HUES64 (cell line): ENCODE measurements at regions not wholly inside any gene's neighbourhood (a gene's known extent, or its start where the extent isn't known, plus 50 kb on each side); places are given as distances from the start of the nearest gene placed in this dataset.
"Not testable (repeated sequence)": the region's sequence is repeated elsewhere in the genome, so short reads cannot be mapped to it uniquely, and the experiment has no call there.

Experiments used
- H3K27ac ChIP-seq: 2 replicates; pipeline ENCODE4 v1.7.0; 2013; ENCODE audit warnings: low read depth, low read length, inconsistent platforms
- H3K27me3 ChIP-seq: 2 replicates; pipeline ENCODE4 v1.6.1; 2013; ENCODE audit warnings: mild to moderate bottlenecking, low read length; ENCODE audit not compliant: insufficient read depth
- H3K36me3 ChIP-seq: 2 replicates; pipeline ENCODE4 v1.6.1; 2013; ENCODE audit warnings: mild to moderate bottlenecking, low read length; ENCODE audit not compliant: insufficient read depth
- H3K4me1 ChIP-seq: 2 replicates; pipeline ENCODE4 v1.6.1; 2013; ENCODE audit warnings: mild to moderate bottlenecking, low read length, moderate library complexity; ENCODE audit not compliant: insufficient read depth
- H3K4me3 ChIP-seq: 2 replicates; pipeline ENCODE4 v1.5.1; 2013; ENCODE audit warnings: mild to moderate bottlenecking, low read length, moderate library complexity
- H3K9ac ChIP-seq: 2 replicates; pipeline ENCODE4 v1.6.1; 2013; ENCODE audit warnings: mild to moderate bottlenecking, low read depth, low read length
- H3K9me3 ChIP-seq: 2 replicates; pipeline ENCODE4 v1.6.1; 2013; ENCODE audit warnings: low read depth, low read length; ENCODE audit not compliant: insufficient read depth
- WGBS: fragments of 150-250, 120-280 bp; methylation state at CpG from one replicate; pipeline ENCODE4 v1.1.7; 2013; ENCODE audit warnings: missing lambda C conversion rate; 5-methylcytosine and 5-hydroxymethylcytosine counted together

- not testable (repeated sequence) for H3K9ac ChIP-seq, H3K4me3 ChIP-seq, H3K9me3 ChIP-seq, H3K4me1 ChIP-seq, H3K27ac ChIP-seq, H3K36me3 ChIP-seq, H3K27me3 ChIP-seq
- no CpG with 5 or more reads among the region's 3 CpGs for WGBS
Observed at GRCh38 chr2:95654897-95655296, 63.1 kb downstream of the TRIM43 start.

DNA sequence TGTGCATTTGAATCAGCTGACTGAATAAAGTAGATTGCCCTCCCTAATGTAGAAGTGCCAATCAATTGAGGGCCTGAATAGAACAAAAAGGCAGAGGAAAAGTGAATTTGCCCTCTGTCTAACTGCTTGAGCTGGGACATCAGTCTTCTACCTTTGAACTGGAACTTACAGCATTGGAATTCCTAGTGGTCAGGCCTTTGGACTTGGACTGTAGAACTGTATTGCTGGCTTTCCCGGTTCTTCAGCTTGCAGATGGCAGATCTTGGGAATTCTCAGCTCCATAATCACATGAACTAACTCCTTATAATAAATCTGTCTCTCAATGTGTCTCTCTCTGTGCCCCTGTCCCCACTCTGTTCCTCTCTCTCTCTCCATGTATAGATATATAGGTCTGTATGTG, 64.8 kb downstream of the TRIM43 start:
- H3K9ac ChIP-seq, H3K36me3 ChIP-seq, H3K27ac ChIP-seq, H3K4me1 ChIP-seq, H3K9me3 ChIP-seq, H3K4me3 ChIP-seq, H3K27me3 ChIP-seq: not testable (repeated sequence)
- WGBS: 45% methylated on average over 1 of the region's 1 CpG

- H3K4me3 ChIP-seq, H3K9me3 ChIP-seq, H3K27ac ChIP-seq, H3K27me3 ChIP-seq, H3K4me1 ChIP-seq, H3K36me3 ChIP-seq, H3K9ac ChIP-seq: not testable (repeated sequence)
- 88% methylated on average over 3 of the region's 3 CpGs for WGBS
Observed at GRCh38 chr2:95657937-95658336, 66.1 kb downstream of the TRIM43 start.

DNA sequence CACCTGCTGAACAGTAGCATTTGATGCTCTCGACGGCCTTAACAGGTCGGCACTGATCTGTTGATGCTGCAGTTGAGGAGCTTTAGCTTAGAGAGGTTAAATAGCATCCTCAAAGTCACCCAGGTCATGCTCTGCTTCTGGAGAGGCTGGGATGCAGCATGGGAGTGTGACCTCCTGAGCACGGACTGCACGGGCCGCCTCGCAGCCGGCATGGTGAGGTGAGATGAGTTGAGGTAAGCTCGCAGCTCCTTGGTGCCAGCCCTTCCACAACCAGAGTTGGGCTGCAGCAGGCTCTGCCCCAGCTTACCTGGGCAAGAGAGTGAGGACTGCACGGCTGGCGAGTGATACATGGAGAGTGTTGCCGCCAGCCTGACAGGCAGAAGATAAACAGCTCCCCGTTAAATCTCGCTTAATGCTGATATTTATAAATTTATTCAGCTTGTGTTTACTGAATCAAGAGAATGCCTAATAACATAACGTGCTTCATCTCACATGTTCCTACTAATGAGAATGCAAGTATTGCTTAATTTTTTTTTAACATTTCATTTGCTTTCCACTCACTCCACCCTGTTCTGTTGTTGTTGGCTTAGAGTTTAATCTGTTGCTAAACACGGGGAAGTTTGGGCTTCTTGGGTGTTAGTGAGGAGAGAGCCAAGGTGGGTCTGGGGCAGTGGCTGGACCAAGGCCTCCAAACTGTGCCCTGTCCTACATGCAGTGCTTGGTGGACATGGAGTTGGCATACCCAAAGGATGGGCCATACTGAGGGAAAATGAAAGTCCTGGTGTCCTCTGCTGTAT, 69.2 kb downstream of the TRIM43 start:
- H3K4me3 ChIP-seq, H3K9ac ChIP-seq, H3K27me3 ChIP-seq, H3K9me3 ChIP-seq, H3K4me1 ChIP-seq, H3K27ac ChIP-seq, H3K36me3 ChIP-seq: not testable (repeated sequence)
- 97% methylated on average over 13 of the region's 16 CpGs for WGBS

GRCh38 chr2:95663471-95664441, 72.0 kb downstream of the TRIM43 start:
- H3K4me1 ChIP-seq, H3K4me3 ChIP-seq, H3K27ac ChIP-seq, H3K27me3 ChIP-seq, H3K36me3 ChIP-seq, H3K9ac ChIP-seq, H3K9me3 ChIP-seq: not testable (repeated sequence)
- WGBS: 76% methylated on average over 27 of the region's 27 CpGs

- H3K36me3 ChIP-seq, H3K4me3 ChIP-seq, H3K9ac ChIP-seq, H3K4me1 ChIP-seq, H3K9me3 ChIP-seq, H3K27ac ChIP-seq, H3K27me3 ChIP-seq: not testable (repeated sequence)
- WGBS: 74% methylated on average over 2 of the region's 2 CpGs
Observed at GRCh38 chr2:95666636-95667035, 74.8 kb downstream of the TRIM43 start.

GRCh38 chr2:95667480-95667879, 75.7 kb downstream of the TRIM43 start:
- Histone ChIP-seq H3K27me3 (no peaks in the 10 kb centered on the region), H3K4me1 (no peaks in the 10 kb centered on the region), H3K36me3 (no peaks in the 10 kb centered on the region), H3K9ac (no peak overlapping the region), H3K4me3 (no peak overlapping the region), H3K9me3 (no peaks in the 10 kb centered on the region), H3K27ac (no peak overlapping the region)

GRCh38 chr2:95668934-95669333, 77.1 kb downstream of the TRIM43 start:
- WGBS: 72% methylated on average over 5 of the region's 5 CpGs
- H3K27me3 ChIP-seq, H3K9ac ChIP-seq, H3K4me3 ChIP-seq, H3K9me3 ChIP-seq, H3K27ac ChIP-seq, H3K4me1 ChIP-seq, H3K36me3 ChIP-seq: not testable (repeated sequence)

DNA sequence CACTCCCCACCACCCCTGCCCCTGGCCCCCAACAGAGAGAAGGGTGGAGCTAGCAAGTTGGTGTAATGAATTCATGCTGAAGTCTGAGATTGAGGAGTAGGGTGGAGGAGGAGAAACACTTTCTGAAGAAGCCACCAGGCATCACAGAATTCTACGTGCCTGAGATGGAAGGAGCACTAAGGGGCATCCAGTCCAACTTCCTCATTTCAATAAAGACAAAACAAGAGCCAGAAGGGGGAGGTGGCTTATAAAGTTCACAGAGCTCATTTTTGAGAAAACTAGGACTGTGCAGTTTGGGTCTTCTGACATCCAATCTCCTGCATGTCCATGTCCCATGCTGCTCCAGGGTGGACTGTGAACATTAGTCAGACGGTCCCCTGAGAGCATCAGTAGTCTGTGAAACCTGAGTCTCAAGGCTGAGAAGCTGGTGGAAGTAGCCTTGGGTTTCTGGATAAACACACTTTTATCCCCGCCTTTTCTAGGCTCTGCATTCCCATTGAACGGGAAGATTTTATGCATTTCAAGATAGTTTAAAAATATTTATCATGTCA, 77.7 kb downstream of the TRIM43 start:
- Histone ChIP-seq H3K27ac (no peak overlapping the region), H3K4me3 (no peak overlapping the region), H3K4me1 (no peaks in the 10 kb centered on the region), H3K27me3 (no peaks in the 10 kb centered on the region), H3K9ac (no peak overlapping the region), H3K36me3 (no peaks in the 10 kb centered on the region), H3K9me3 (no peaks in the 10 kb centered on the region)
- WGBS: 73% methylated on average over 3 of the region's 4 CpGs

DNA sequence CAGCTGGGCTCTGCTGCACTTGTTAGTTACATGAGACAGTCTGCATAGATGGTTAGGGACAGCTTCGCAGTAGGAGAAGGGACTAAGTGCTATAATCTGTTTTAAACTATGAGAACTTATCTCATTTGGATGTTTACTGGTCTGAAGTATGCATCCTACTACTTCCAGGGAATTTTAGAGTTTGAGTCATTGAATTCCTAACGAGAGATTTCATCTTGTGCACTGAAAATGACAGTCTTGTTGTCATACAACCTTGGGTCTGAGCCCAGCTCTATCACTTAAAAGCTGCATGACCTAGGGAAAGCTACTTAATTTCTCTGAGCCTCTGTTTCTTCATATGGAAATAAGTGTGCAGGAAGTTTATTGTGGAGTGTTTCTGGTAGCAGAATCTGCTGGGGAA, 78.4 kb downstream of the TRIM43 start:
- Histone ChIP-seq H3K4me1 (no peaks in the 10 kb centered on the region), H3K36me3 (no peaks in the 10 kb centered on the region), H3K27ac (no peak overlapping the region), H3K4me3 (no peak overlapping the region), H3K27me3 (no peaks in the 10 kb centered on the region), H3K9me3 (no peaks in the 10 kb centered on the region), H3K9ac (no peak overlapping the region)
- WGBS: 70% methylated on average over 2 of the region's 2 CpGs

- H3K9ac ChIP-seq: no peak overlapping the region
Observed at GRCh38 chr2:95670686-95671085, 78.9 kb downstream of the TRIM43 start.

More at GRCh38 chr2:95670686-95671085, 78.9 kb downstream of the TRIM43 start:
- Histone ChIP-seq H3K27me3 (no peaks in the 10 kb centered on the region), H3K4me3 (no peak overlapping the region), H3K9me3 (no peaks in the 10 kb centered on the region), H3K27ac (no peak overlapping the region), H3K4me1 (no peaks in the 10 kb centered on the region), H3K36me3 (no peaks in the 10 kb centered on the region)
- WGBS: 64% methylated on average over 2 of the region's 2 CpGs
